LNCaP clone FGC (cell line): ENCODE measurements at regions not wholly inside any gene's neighbourhood (a gene's known extent, or its start where the extent isn't known, plus 50 kb on each side); places are given as distances from the start of the nearest gene placed in this dataset.

Source experiments
- DNase-seq: peaks from one replicate; pipeline ENCODE4 v3.0.0-alpha.2; 2011; ENCODE audit warnings: low read depth
- H3K4me3 ChIP-seq: 2 replicates; pipeline ENCODE4 v1.5.1; 2011; ENCODE audit warnings: mild to moderate bottlenecking, low read depth, low read length, control low read depth
- TF ChIP-seq, protein P1 (sequence below): IDR thresholded peaks from 2 replicates; pipeline ENCODE4 v1.5.1; 2012; ENCODE audit warnings: mild to moderate bottlenecking; ENCODE audit not compliant: control insufficient read depth, insufficient read depth; ENCODE audit errors: extremely low read depth

DNA sequence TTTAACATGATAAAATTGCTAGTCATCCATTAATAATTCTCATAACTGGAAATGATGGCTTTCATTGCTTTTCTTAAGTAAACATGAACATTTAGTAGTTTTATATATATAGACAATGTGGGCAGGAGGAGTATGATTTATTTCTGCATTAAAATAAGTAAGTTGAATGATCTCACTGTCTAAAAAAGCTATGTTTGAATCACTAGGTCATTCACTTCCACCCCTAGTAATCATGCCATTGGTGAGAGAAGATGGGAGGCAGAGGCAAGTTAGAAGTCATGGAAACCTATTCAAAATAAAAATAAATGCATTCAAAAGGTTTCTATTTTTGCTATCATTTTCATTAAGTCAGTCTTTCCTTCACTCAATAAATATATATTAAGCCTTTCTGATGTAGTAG is 226.4 kb downstream of the DUSP10 start:
- H3K4me3 ChIP-seq, result no peak overlapping the region
- TF ChIP-seq, protein P1, sequence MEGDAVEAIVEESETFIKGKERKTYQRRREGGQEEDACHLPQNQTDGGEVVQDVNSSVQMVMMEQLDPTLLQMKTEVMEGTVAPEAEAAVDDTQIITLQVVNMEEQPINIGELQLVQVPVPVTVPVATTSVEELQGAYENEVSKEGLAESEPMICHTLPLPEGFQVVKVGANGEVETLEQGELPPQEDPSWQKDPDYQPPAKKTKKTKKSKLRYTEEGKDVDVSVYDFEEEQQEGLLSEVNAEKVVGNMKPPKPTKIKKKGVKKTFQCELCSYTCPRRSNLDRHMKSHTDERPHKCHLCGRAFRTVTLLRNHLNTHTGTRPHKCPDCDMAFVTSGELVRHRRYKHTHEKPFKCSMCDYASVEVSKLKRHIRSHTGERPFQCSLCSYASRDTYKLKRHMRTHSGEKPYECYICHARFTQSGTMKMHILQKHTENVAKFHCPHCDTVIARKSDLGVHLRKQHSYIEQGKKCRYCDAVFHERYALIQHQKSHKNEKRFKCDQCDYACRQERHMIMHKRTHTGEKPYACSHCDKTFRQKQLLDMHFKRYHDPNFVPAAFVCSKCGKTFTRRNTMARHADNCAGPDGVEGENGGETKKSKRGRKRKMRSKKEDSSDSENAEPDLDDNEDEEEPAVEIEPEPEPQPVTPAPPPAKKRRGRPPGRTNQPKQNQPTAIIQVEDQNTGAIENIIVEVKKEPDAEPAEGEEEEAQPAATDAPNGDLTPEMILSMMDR, result no peak
- no peak for DNase-seq

DNA sequence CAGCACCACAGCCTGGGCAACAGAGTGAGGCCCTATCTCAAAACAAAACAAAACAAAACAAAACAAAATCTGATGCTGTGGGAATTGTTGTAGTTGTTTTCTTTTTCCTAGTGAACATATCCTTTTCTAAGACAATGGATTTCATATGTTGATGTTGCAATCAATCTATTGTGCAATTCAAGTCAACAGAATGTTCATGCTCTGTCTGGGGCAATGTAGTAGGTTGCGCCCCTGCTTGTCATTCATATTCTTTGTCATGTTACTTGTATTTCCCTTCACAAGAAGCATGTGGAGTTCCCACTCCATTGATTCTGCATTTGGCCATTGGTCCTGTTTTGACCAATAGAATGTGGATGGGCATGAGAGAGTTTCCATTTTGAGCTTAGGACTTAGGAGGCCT is 223.9 kb downstream of the DUSP10 start:
- no peak for DNase-seq
- H3K4me3 ChIP-seq, result no peak overlapping the region
- TF ChIP-seq, protein P1, result no peak

- TF ChIP-seq, protein P1, result no peak
- no peak overlapping the region for H3K4me3 ChIP-seq
- no peak for DNase-seq
These were observed 221.6 kb downstream of the DUSP10 start for GRCh38 chr1:221520250-221520649.

GRCh38 chr1:221521686-221522085 is 220.2 kb downstream of the DUSP10 start:
- TF ChIP-seq, protein P1, result no peak
- H3K4me3 ChIP-seq, result no peak overlapping the region
- DNase-seq, result no peak

DNA sequence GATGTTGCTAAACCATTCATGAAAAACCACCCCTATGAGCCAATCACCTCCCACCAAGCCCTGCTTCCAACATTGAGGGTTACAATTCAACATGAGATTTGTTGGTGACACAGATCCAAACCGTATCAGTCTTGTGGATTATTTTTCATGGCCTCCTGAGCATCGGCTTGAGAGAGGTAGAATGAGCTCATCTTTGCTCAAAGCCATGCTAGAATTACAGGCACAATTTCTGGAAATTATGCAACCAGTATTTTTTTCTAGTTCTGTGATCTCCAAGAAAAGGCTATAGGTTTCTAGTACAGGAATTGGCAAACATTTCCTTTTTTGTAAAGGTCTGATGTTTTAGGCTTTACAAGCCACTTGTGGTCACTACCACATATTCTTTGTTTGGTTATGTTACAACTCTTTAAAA is 219.4 kb downstream of the DUSP10 start:
- TF ChIP-seq, protein P1, result no peak
- no peak overlapping the region for H3K4me3 ChIP-seq
- DNase-seq, result no peak

GRCh38 chr1:221525749-221526148 is 216.1 kb downstream of the DUSP10 start:
- TF ChIP-seq, protein P1, result no peak
- no peak overlapping the region for H3K4me3 ChIP-seq
- no peak for DNase-seq

- no peak for DNase-seq
- H3K4me3 ChIP-seq, result no peak overlapping the region
- TF ChIP-seq, protein P1, result no peak
These were observed 214.6 kb downstream of the DUSP10 start for GRCh38 chr1:221527302-221527701.
